ENCODE measurements at regions not wholly inside any gene's neighbourhood (a gene's known extent, or its start where the extent isn't known, plus 50 kb on each side); places are given as distances from the start of the nearest gene placed in this dataset.
"Not testable (repeated sequence)": the region's sequence is repeated elsewhere in the genome, so short reads cannot be mapped to it uniquely, and the experiment has no call there.

GRCh38 chr7:32765649-32766251 is 125.8 kb downstream of the KBTBD2 start:
- TF ChIP-seq CTCF (IDR thresholded peaks at IDR 0.05; ENCODE audit: insufficient read depth, low read length); POLR2AphosphoS5 (IDR thresholded peaks at IDR 0.05; ENCODE audit: low read depth); GABPA (IDR thresholded peaks at IDR 0.05; ENCODE audit: low read depth): not testable (repeated sequence)

Measured in HL-60 (cell line).